ENCODE measurements at regions not wholly inside any gene's neighbourhood (a gene's known extent, or its start where the extent isn't known, plus 50 kb on each side); places are given as distances from the start of the nearest gene placed in this dataset.

- Histone ChIP-seq H3K27me3 (ENCODE audit: insufficient read depth, low read length) (no peaks in the 10 kb centered on the region), H2BK12ac (ENCODE audit: insufficient read length, low read depth, low read length) (no peak overlapping the region), H3K27ac (ENCODE audit: insufficient read length, low read depth, low read length) (no peak overlapping the region), H3K56ac (ENCODE audit: insufficient read length, low read depth, low read length) (no peak overlapping the region), H2BK5ac (ENCODE audit: insufficient read length, low read length) (no peak overlapping the region), H3K9ac (ENCODE audit: extremely low read depth, insufficient read length, low read length) (no peak overlapping the region), H4K5ac (ENCODE audit: insufficient read length, low read depth, low read length) (no peak overlapping the region), H2AK5ac (ENCODE audit: insufficient read length, low read length) (no peak overlapping the region), H3K18ac (ENCODE audit: insufficient read length, low read depth, low read length) (no peak overlapping the region), H4K8ac (replicated peaks; ENCODE audit: insufficient read length, low read depth, low read length) (no peak overlapping the region), H3K4me2 (ENCODE audit: insufficient read depth, insufficient read length, low read length) (no peak overlapping the region), H3T11ph (ENCODE audit: low read length) (no peak overlapping the region), H4K20me1 (ENCODE audit: control insufficient read depth, insufficient read depth, insufficient read length) (no peaks in the 10 kb centered on the region), H4K91ac (ENCODE audit: insufficient read length, low read depth, low read length) (no peak overlapping the region), H3K14ac (ENCODE audit: insufficient read depth, low read length) (no peak overlapping the region), H2BK20ac (ENCODE audit: low read depth, low read length, poor library complexity, severe bottlenecking) (no peak overlapping the region), H3K9me3 (ENCODE audit: control insufficient read depth, low read depth, low read length) (no peaks in the 10 kb centered on the region), H2BK120ac (ENCODE audit: low read depth, low read length, poor library complexity, severe bottlenecking) (no peak overlapping the region), H2BK15ac (ENCODE audit: low read depth, low read length) (no peak overlapping the region), H3K4me1 (ENCODE audit: insufficient read depth, low read length) (no peaks in the 10 kb centered on the region), H3K79me1 (ENCODE audit: insufficient read depth, low read depth, low read length, poor library complexity, severe bottlenecking) (no peaks in the 10 kb centered on the region), H3K23me2 (ENCODE audit: insufficient read length, low read depth, low read length, poor library complexity, severe bottlenecking) (no peaks in the 10 kb centered on the region), H2AFZ (ENCODE audit: low read length) (no peak overlapping the region), H3K4ac (ENCODE audit: low read depth, low read length) (no peak overlapping the region), H3K23ac (ENCODE audit: insufficient read length, low read depth, low read length) (no peak overlapping the region), H3K79me2 (ENCODE audit: insufficient read depth, low read length) (no peaks in the 10 kb centered on the region)
- peaks cover 0 to 5% of the 10 kb centered on the region in 2 experiments; a peak in 2 of 5 replicates for H3K9me3 Mint-ChIP-seq
- no CpG with 5 or more reads among the region's 6 CpGs for WGBS (ENCODE audit: extremely low coverage, insufficient read length, low lambda C conversion rate)
- TF ChIP-seq, protein P1, sequence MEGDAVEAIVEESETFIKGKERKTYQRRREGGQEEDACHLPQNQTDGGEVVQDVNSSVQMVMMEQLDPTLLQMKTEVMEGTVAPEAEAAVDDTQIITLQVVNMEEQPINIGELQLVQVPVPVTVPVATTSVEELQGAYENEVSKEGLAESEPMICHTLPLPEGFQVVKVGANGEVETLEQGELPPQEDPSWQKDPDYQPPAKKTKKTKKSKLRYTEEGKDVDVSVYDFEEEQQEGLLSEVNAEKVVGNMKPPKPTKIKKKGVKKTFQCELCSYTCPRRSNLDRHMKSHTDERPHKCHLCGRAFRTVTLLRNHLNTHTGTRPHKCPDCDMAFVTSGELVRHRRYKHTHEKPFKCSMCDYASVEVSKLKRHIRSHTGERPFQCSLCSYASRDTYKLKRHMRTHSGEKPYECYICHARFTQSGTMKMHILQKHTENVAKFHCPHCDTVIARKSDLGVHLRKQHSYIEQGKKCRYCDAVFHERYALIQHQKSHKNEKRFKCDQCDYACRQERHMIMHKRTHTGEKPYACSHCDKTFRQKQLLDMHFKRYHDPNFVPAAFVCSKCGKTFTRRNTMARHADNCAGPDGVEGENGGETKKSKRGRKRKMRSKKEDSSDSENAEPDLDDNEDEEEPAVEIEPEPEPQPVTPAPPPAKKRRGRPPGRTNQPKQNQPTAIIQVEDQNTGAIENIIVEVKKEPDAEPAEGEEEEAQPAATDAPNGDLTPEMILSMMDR (conservative IDR thresholded peaks at IDR 0.05): no peak
- no peak overlapping the region for H3K27ac Mint-ChIP-seq
- H3K36me3 Mint-ChIP-seq (ENCODE audit: insufficient read depth in 1 of 3, low read depth in 3 of 3): no peaks in the 10 kb centered on the region; a peak in 1 of 7 replicates
- no peak for DNase-seq
- H3K4me3 Mint-ChIP-seq: no peak overlapping the region
- H3K27me3 Mint-ChIP-seq (ENCODE audit: low read depth): no peaks in the 10 kb centered on the region
- no peaks in the 10 kb centered on the region for H3K4me1 Mint-ChIP-seq
Measured at GRCh38 chr7:11221984-11222383, 248.3 kb downstream of the PHF14 start.
